Spleen (tissue), 7 donors: ENCODE measurements at regions not wholly inside any gene's neighbourhood (a gene's known extent, or its start where the extent isn't known, plus 50 kb on each side); places are given as distances from the start of the nearest gene placed in this dataset.

ENCODE experiments used
- CTCF ChIP-seq, 11 experiments: fragments of 200-600 bp in 7 of 11; fragments of 450-650 bp in 4 of 11; sonication (generic) in 4 of 11; IDR thresholded peaks in 8 of 11; conservative IDR thresholded peaks in 3 of 11; 1 replicate in 7 of 11; 2 replicates in 4 of 11; pipeline versions ENCODE4 v1.4.0 to v1.8.0; 2016 to 2021; ENCODE audit warnings: antibody characterized with exemption in 11 of 11, inconsistent platforms in 4 of 11, mild to moderate bottlenecking in 1 of 11
- POLR2A ChIP-seq, 3 donors: fragments of 450-650 bp; IDR thresholded peaks; one replicate each; pipeline ENCODE4 v1.5.1; 2017; ENCODE audit warnings: antibody characterized with exemption in 3 of 3, mild to moderate bottlenecking in 1 of 3
- POLR2AphosphoS5 ChIP-seq, 3 donors: sonication (generic); formaldehyde crosslinking; IDR thresholded peaks; one replicate each; pipeline ENCODE4 v1.5.1; 2017; ENCODE audit warnings: antibody characterized with exemption in 3 of 3
- donor health status: DM: no; HTN: no; CAD: no; lungs with moderate emphysema.
- donor health status: DM: no; HTN: no; CAD: no.
- donor health status: DM: no; HTN: no; CAD: no.

- TF ChIP-seq CTCF (IDR thresholded peaks at IDR 0.05 in 8 of 11, conservative IDR thresholded peaks at IDR 0.05 in 3 of 11) (no peak), POLR2A (IDR thresholded peaks at IDR 0.05) (no peak), POLR2AphosphoS5 (IDR thresholded peaks at IDR 0.05) (no peak)
Observed at GRCh38 chr14:82759656-82760055, 1226.0 kb upstream of the SEL1L start.
